Esophagus squamous epithelium (tissue), 4 donors: ENCODE measurements at regions not wholly inside any gene's neighbourhood (a gene's known extent, or its start where the extent isn't known, plus 50 kb on each side); places are given as distances from the start of the nearest gene placed in this dataset.

Source experiments
- POLR2A ChIP-seq, 4 donors: fragments of 450-650 bp; IDR thresholded peaks; one replicate each; pipeline ENCODE4 v1.6.1; 2017; ENCODE audit warnings: antibody characterized with exemption in 4 of 4, mild to moderate bottlenecking in 4 of 4, moderate library complexity in 3 of 4
- TF ChIP-seq, protein P1 (sequence below), 6 experiments: fragments of 450-650 bp in 4 of 6; fragments of 200-600 bp in 2 of 6; sonication (generic) in 2 of 6; IDR thresholded peaks; one replicate each; pipeline ENCODE4 v1.5.1; 2016 to 2019; ENCODE audit warnings: antibody characterized with exemption in 6 of 6, mild to moderate bottlenecking in 4 of 6, moderate library complexity in 4 of 6

- TF ChIP-seq, protein P1, sequence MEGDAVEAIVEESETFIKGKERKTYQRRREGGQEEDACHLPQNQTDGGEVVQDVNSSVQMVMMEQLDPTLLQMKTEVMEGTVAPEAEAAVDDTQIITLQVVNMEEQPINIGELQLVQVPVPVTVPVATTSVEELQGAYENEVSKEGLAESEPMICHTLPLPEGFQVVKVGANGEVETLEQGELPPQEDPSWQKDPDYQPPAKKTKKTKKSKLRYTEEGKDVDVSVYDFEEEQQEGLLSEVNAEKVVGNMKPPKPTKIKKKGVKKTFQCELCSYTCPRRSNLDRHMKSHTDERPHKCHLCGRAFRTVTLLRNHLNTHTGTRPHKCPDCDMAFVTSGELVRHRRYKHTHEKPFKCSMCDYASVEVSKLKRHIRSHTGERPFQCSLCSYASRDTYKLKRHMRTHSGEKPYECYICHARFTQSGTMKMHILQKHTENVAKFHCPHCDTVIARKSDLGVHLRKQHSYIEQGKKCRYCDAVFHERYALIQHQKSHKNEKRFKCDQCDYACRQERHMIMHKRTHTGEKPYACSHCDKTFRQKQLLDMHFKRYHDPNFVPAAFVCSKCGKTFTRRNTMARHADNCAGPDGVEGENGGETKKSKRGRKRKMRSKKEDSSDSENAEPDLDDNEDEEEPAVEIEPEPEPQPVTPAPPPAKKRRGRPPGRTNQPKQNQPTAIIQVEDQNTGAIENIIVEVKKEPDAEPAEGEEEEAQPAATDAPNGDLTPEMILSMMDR (IDR thresholded peaks at IDR 0.05): no peak
- TF ChIP-seq POLR2A (IDR thresholded peaks at IDR 0.05): no peak
These were observed 57.8 kb upstream of the OTOS start for GRCh38 chr2:240198226-240198625.
